CD4-positive, alpha-beta T cell (primary cell): ENCODE measurements at regions not wholly inside any gene's neighbourhood (a gene's known extent, or its start where the extent isn't known, plus 50 kb on each side); places are given as distances from the start of the nearest gene placed in this dataset.

Experiments
- ATAC-seq: fragments of 200-7000 bp; cut with Tn5 transposase; one replicate; pipeline ENCODE4 v1.10.0; 2022; ENCODE audit warnings: mild to moderate bottlenecking; ENCODE audit not compliant: poor library complexity
- CTCF ChIA-PET: fragments of 350-600 bp; sonication (Branson Sonifier 250); formaldehyde crosslinking; loops from one replicate; lab custom pipeline; 2021; ENCODE audit warnings: antibody characterized with exemption, inconsistent platforms; lab: Charles Lee
- POLR2A ChIA-PET: fragments of 350-600 bp; sonication (Branson Sonifier 250); formaldehyde crosslinking; loops from one replicate; lab custom pipeline; 2021; ENCODE audit warnings: antibody characterized with exemption, inconsistent platforms; lab: Charles Lee
- DNase-seq, 14 experiments: peaks; one replicate each; pipeline ENCODE4 v3.0.0-alpha.2; 2013 to 2020; ENCODE audit warnings: mixed read lengths in 2 of 14
- H3K27ac ChIP-seq, 2 donors: one replicate each; pipeline versions ENCODE4 v1.5.1 to v1.7.0; 2013; ENCODE audit warnings: low read length in 2 of 2, low read depth in 1 of 2, mild to moderate bottlenecking in 1 of 2
- H3K27me3 ChIP-seq, 2 experiments: 1 replicate in 1 of 2; 2 replicates in 1 of 2; pipeline versions ENCODE4 v1.6.1 to v1.7.0; 2013; ENCODE audit warnings: low read length in 2 of 2, control low read depth in 1 of 2, mild to moderate bottlenecking in 1 of 2, moderate library complexity in 1 of 2; ENCODE audit not compliant: insufficient read depth in 2 of 2, control insufficient read depth in 1 of 2
- H3K36me3 ChIP-seq: one replicate; pipeline ENCODE4 v1.6.1; 2013; ENCODE audit warnings: low read length, control low read depth; ENCODE audit not compliant: insufficient read depth
- H3K4me1 ChIP-seq: one replicate; pipeline ENCODE4 v1.6.1; 2013; ENCODE audit warnings: low read length, control low read depth; ENCODE audit not compliant: insufficient read depth
- H3K4me3 ChIP-seq: one replicate; pipeline ENCODE4 v1.5.1; 2013; ENCODE audit warnings: mild to moderate bottlenecking, low read length, moderate library complexity
- H3K9me3 ChIP-seq, 2 experiments: 1 replicate in 1 of 2; 2 replicates in 1 of 2; pipeline versions ENCODE4 v1.6.1 to v1.7.0; 2013; ENCODE audit warnings: low read length in 2 of 2, mild to moderate bottlenecking in 2 of 2, control low read depth in 1 of 2, moderate library complexity in 1 of 2; ENCODE audit not compliant: control insufficient read depth in 1 of 2, insufficient read depth in 1 of 2
- H3K27ac Mint-ChIP-seq: one replicate; pipeline ENCODE4 v1.8.0; 2020; ENCODE audit warnings: mixed read lengths
- H3K27me3 Mint-ChIP-seq: one replicate; pipeline ENCODE4 v1.8.0; 2021; ENCODE audit warnings: mixed read lengths
- H3K36me3 Mint-ChIP-seq: one replicate; pipeline ENCODE4 v1.8.0; 2021; ENCODE audit warnings: low read depth, mixed read lengths
- H3K4me1 Mint-ChIP-seq: one replicate; pipeline ENCODE4 v1.8.0; 2021; ENCODE audit warnings: low read depth, mixed read lengths
- H3K4me3 Mint-ChIP-seq: one replicate; pipeline ENCODE4 v1.8.0; 2020; ENCODE audit warnings: mild to moderate bottlenecking, mixed read lengths
- H3K9me3 Mint-ChIP-seq: one replicate; pipeline ENCODE4 v1.8.0; 2020; ENCODE audit warnings: mixed read lengths
- intact Hi-C, 2 experiments: fragments of 100-400 bp; cut with DNase I in 1 of 2; cut with micrococcal nuclease in 1 of 2; formaldehyde crosslinking; loops; one replicate each; pipeline versions ENCODE4 v1.15.1 to v1.9.0; 2023 to 2025; cut with DNase I, micrococcal nuclease
- TF ChIP-seq, protein P1 (sequence below): fragments of 200-600 bp; IDR thresholded peaks from one replicate; pipeline ENCODE4 v1.8.0; 2022; ENCODE audit warnings: antibody characterized with exemption, mild to moderate bottlenecking

DNA sequence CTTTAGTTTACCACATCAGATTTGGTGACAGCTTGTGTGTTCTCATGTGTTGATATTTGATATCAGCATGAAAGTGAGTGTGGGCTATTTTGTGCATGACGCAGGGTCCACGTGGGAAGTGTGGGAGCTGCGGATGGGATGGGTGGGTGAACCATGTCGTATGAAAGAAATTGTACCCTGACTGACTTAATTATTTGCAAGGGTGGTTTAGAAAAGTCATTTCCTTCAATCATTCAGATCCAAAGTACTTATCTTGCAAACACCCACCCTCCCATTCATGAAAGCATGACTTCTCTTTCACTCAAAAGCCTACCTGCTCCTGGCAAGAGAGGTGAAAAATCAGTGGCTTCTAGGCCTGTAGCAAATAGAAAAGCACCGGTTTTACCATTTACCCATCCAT is 91.8 kb upstream of the BACH2 start:
- no peak overlapping the region for H3K4me3 Mint-ChIP-seq
- no peak overlapping the region for H3K4me3 ChIP-seq
- DNase-seq (no peak), ATAC-seq (no peak)
- H3K36me3 Mint-ChIP-seq: no peaks in the 10 kb centered on the region
- H3K27ac Mint-ChIP-seq: no peak overlapping the region
- H3K36me3 ChIP-seq: no peaks in the 10 kb centered on the region
- no peaks in the 10 kb centered on the region for H3K9me3 Mint-ChIP-seq
- H3K27ac ChIP-seq: no peak overlapping the region
- intact Hi-C loops: no loop called here
- H3K27me3 ChIP-seq: no peaks in the 10 kb centered on the region
- peaks cover 4% of the 10 kb centered on the region for H3K4me1 ChIP-seq
- no peaks in the 10 kb centered on the region for H3K27me3 Mint-ChIP-seq
- H3K9me3 ChIP-seq: no peaks in the 10 kb centered on the region
- peaks cover 19% of the 10 kb centered on the region for H3K4me1 Mint-ChIP-seq
- POLR2A ChIA-PET: no interaction called here
- TF ChIP-seq, protein P1, sequence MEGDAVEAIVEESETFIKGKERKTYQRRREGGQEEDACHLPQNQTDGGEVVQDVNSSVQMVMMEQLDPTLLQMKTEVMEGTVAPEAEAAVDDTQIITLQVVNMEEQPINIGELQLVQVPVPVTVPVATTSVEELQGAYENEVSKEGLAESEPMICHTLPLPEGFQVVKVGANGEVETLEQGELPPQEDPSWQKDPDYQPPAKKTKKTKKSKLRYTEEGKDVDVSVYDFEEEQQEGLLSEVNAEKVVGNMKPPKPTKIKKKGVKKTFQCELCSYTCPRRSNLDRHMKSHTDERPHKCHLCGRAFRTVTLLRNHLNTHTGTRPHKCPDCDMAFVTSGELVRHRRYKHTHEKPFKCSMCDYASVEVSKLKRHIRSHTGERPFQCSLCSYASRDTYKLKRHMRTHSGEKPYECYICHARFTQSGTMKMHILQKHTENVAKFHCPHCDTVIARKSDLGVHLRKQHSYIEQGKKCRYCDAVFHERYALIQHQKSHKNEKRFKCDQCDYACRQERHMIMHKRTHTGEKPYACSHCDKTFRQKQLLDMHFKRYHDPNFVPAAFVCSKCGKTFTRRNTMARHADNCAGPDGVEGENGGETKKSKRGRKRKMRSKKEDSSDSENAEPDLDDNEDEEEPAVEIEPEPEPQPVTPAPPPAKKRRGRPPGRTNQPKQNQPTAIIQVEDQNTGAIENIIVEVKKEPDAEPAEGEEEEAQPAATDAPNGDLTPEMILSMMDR: no peak
- CTCF ChIA-PET: interaction anchor here (0.5 to 1.0 kb wide), 2 partner anchors 67 to 91 kb away, joined by 3 to 4 read pairs; no protein-coding TSS in a partner anchor

DNA sequence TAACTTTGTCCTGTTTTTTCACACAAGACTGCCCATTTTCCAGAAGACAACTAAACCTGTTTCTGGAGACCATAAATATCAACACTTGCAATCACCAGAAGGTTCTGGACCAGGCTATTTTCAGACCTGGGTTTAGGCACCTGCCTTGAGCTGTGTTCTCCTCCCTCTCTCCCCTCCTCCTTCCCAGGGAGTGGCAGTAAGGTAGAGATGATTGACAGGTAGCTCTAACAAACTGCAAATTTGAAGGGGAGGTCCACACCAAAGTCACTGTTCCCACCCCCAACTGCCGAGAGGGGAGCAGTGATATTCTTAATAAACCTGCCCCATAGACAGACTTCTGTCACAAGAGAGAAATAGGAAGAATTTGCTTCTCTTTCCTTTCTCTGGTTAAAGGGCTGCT is 91.2 kb upstream of the BACH2 start:
- POLR2A ChIA-PET: no interaction called here
- CTCF ChIA-PET: interaction anchor here (0.5 to 1.0 kb wide), 2 partner anchors 67 to 91 kb away, joined by 3 to 4 read pairs; no protein-coding TSS in a partner anchor
- intact Hi-C loops: no loop called here
- Mint-ChIP-seq H3K4me1 (peaks cover 19% of the 10 kb centered on the region), H3K9me3 (no peaks in the 10 kb centered on the region), H3K36me3 (no peaks in the 10 kb centered on the region), H3K4me3 (no peak overlapping the region), H3K27me3 (no peaks in the 10 kb centered on the region), H3K27ac (no peak overlapping the region)
- TF ChIP-seq, protein P1: no peak
- H3K9me3 ChIP-seq: no peaks in the 10 kb centered on the region
- no peak overlapping the region for H3K4me3 ChIP-seq
- peaks cover 2% of the 10 kb centered on the region for H3K4me1 ChIP-seq
- no peak overlapping the region for H3K27ac ChIP-seq
- ATAC-seq (no peak), DNase-seq (no peak)
- no peaks in the 10 kb centered on the region for H3K36me3 ChIP-seq
- no peaks in the 10 kb centered on the region for H3K27me3 ChIP-seq

DNA sequence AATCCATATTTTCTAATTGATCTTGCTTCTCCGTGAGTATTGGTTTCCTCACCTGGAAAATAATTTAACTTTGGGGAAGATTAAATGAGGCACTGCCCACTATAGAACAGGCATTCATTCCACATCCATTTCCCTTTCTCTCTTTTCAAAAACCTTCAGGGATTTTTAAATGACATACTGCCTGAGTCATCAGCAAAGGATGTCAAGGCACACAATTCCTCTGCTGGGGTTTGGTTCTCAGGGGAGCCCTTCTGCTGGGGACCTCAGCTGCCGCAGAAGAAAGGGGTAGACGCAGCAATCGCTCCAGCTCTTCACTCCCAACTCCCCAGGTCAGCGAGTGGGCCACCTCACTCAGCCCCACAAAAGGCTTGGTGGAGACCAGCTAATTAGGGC is 90.7 kb upstream of the BACH2 start:
- Mint-ChIP-seq H3K36me3 (no peaks in the 10 kb centered on the region), H3K4me1 (peaks cover 23% of the 10 kb centered on the region), H3K27ac (no peak overlapping the region), H3K4me3 (no peak overlapping the region), H3K9me3 (no peaks in the 10 kb centered on the region), H3K27me3 (no peaks in the 10 kb centered on the region)
- H3K36me3 ChIP-seq: no peaks in the 10 kb centered on the region
- no peaks in the 10 kb centered on the region for H3K9me3 ChIP-seq
- ATAC-seq (no peak), DNase-seq (no peak)
- H3K4me1 ChIP-seq: peaks cover 4% of the 10 kb centered on the region
- TF ChIP-seq, protein P1: no peak
- no peak overlapping the region for H3K4me3 ChIP-seq
- no peak overlapping the region for H3K27ac ChIP-seq
- POLR2A ChIA-PET: no interaction called here
- no peaks in the 10 kb centered on the region for H3K27me3 ChIP-seq
- CTCF ChIA-PET: interaction anchor here (1.0 kb wide), 1 partner anchor 92 kb away, joined by 4 read pairs; no protein-coding TSS in a partner anchor
- intact Hi-C loops: no loop called here
